HUES48 (cell line): ENCODE measurements at regions not wholly inside any gene's neighbourhood (a gene's known extent, or its start where the extent isn't known, plus 50 kb on each side); places are given as distances from the start of the nearest gene placed in this dataset.
"Not testable (repeated sequence)": the region's sequence is repeated elsewhere in the genome, so short reads cannot be mapped to it uniquely, and the experiment has no call there.

Experiments used
- H3K27ac ChIP-seq: one replicate; pipeline ENCODE4 v1.7.0; 2013; ENCODE audit warnings: low read depth, low read length, inconsistent platforms
- H3K27me3 ChIP-seq: 2 replicates; pipeline ENCODE4 v1.6.1; 2013; ENCODE audit warnings: mild to moderate bottlenecking, low read length; ENCODE audit not compliant: control insufficient read depth, insufficient read depth
- H3K36me3 ChIP-seq: 2 replicates; pipeline ENCODE4 v1.6.1; 2013; ENCODE audit warnings: low read length; ENCODE audit not compliant: control insufficient read depth, insufficient read depth
- H3K4me1 ChIP-seq: 2 replicates; pipeline ENCODE4 v1.6.1; 2013; ENCODE audit warnings: mild to moderate bottlenecking, low read length; ENCODE audit not compliant: control insufficient read depth, insufficient read depth
- H3K4me3 ChIP-seq: 2 replicates; pipeline ENCODE4 v1.5.1; 2013; ENCODE audit warnings: mild to moderate bottlenecking, low read depth, low read length
- H3K9ac ChIP-seq: 2 replicates; pipeline ENCODE4 v1.6.1; 2013; ENCODE audit warnings: mild to moderate bottlenecking, low read depth, low read length, moderate library complexity
- H3K9me3 ChIP-seq: 2 replicates; pipeline ENCODE4 v1.6.1; 2013; ENCODE audit warnings: low read length; ENCODE audit not compliant: control insufficient read depth, insufficient read depth

GRCh38 chr6:100096936-100097335 is 102.9 kb upstream of the MCHR2 start:
- no peak overlapping the region for H3K4me3 ChIP-seq
- no peaks in the 10 kb centered on the region for H3K9me3 ChIP-seq
- H3K4me1 ChIP-seq = 0 out of 2 replicates have a peak, but pooled peaks cover 4% of the 10 kb centered on the region
- no peaks in the 10 kb centered on the region for H3K36me3 ChIP-seq
- H3K27me3 ChIP-seq = no peaks in the 10 kb centered on the region
- no peak overlapping the region for H3K27ac ChIP-seq
- H3K9ac ChIP-seq = no peak overlapping the region

GRCh38 chr6:100096341-100096740 is 102.3 kb upstream of the MCHR2 start:
- Histone ChIP-seq H3K4me1 (0 out of 2 replicates have a peak, but pooled peaks cover 4% of the 10 kb centered on the region), H3K4me3 (no peak overlapping the region), H3K9ac (no peak overlapping the region), H3K36me3 (no peaks in the 10 kb centered on the region), H3K9me3 (no peaks in the 10 kb centered on the region), H3K27me3 (no peaks in the 10 kb centered on the region), H3K27ac (no peak overlapping the region)

DNA sequence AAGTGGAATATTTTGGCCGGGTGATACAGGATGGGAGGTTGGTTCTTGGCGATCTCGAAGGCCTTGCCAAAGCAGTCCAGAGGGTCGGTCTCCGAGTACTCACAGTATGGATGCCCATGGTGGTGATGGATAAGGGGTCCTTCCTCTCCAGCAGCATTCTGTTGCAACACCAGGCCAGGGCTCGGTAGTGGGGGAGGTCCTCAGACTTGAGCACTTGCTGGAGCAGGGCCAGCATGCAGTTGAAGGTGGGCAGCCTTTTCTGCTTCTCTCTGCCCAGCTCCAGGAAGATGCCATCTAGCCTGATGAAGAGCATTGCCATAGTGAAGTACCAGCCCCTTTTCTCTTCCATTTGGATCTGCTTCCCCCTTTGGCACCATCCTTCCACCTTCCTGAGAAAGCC is 99.4 kb upstream of the MCHR2 start:
- Histone ChIP-seq H3K4me1 (no peaks in the 10 kb centered on the region), H3K27me3 (no peaks in the 10 kb centered on the region), H3K4me3 (no peak overlapping the region), H3K27ac (no peak overlapping the region), H3K9ac (no peak overlapping the region), H3K9me3 (no peaks in the 10 kb centered on the region), H3K36me3 (no peaks in the 10 kb centered on the region)

DNA sequence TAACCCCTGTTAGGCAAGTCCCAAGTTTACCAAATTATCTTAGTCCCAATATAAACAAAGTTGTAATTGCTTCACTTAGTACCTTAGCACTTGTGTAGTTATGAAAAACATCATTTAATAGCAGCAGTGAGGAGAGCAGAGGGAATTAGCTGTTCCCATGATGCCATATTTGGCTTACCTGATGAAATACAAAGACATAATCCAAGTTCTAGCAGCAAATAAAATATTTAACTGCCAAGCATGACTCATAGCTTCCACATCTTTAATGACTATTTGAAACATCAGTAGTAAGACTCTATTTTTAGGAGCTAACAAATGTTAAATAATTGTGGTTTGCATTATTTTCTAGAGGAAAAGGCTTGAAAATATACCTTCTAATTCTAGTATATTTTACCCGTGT is 94.0 kb upstream of the MCHR2 start:
- H3K36me3 ChIP-seq = no peaks in the 10 kb centered on the region
- no peak overlapping the region for H3K4me3 ChIP-seq
- no peaks in the 10 kb centered on the region for H3K9me3 ChIP-seq
- no peak overlapping the region for H3K27ac ChIP-seq
- H3K4me1 ChIP-seq = no peaks in the 10 kb centered on the region
- no peak overlapping the region for H3K9ac ChIP-seq
- no peaks in the 10 kb centered on the region for H3K27me3 ChIP-seq

DNA sequence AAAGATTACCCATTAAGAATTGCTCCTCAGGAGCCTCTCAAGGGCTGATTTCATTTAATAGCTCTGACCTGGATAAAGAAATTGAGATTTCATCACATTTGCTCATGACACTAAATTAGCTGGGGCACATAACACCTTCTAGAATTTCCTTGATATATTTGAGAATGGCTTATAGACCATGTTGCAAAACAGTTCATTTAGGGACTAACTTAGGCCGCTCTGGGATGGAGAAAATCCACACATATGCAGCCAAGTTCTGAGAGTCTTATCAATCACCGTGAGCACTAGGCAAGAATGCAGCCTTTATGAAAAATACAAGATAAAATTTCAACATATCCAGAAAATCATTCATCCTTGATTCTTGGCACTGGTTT is 91.0 kb upstream of the MCHR2 start:
- H3K4me3 ChIP-seq = no peak overlapping the region
- H3K27ac ChIP-seq = no peak overlapping the region
- no peaks in the 10 kb centered on the region for H3K9me3 ChIP-seq
- H3K27me3 ChIP-seq = no peaks in the 10 kb centered on the region
- H3K4me1 ChIP-seq = no peaks in the 10 kb centered on the region
- H3K36me3 ChIP-seq = no peaks in the 10 kb centered on the region
- no peak overlapping the region for H3K9ac ChIP-seq

GRCh38 chr6:100084316-100084990 is 90.4 kb upstream of the MCHR2 start:
- Histone ChIP-seq H3K9me3 (no peaks in the 10 kb centered on the region), H3K9ac (no peak overlapping the region), H3K4me3 (no peak overlapping the region), H3K4me1 (no peaks in the 10 kb centered on the region), H3K27ac (no peak overlapping the region), H3K27me3 (no peaks in the 10 kb centered on the region), H3K36me3 (no peaks in the 10 kb centered on the region)

DNA sequence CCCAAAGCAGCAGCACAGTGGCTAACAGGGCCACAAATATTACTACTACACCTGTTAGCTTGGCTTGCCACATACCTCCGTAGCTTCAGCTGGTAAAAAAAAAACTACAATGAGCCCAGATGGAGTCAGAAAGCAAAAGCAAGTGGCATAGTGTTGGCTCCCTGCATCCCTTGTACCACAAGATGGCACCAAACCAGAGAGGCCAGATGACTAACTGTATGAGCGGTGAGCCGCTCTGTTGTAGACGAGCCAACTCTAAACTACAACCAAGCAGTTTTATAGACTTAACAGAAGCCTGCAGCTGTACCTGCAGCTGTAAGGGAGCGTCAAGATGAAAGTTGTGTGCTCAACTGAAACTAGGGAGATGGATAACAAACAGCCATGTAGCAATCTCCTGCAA is 84.5 kb upstream of the MCHR2 start:
- Histone ChIP-seq H3K27ac (no peak overlapping the region), H3K9me3 (no peaks in the 10 kb centered on the region), H3K4me1 (no peaks in the 10 kb centered on the region), H3K27me3 (no peaks in the 10 kb centered on the region), H3K9ac (no peak overlapping the region), H3K4me3 (no peak overlapping the region), H3K36me3 (no peaks in the 10 kb centered on the region)

- Histone ChIP-seq H3K36me3 (no peaks in the 10 kb centered on the region), H3K9ac (no peak overlapping the region), H3K27me3 (no peaks in the 10 kb centered on the region), H3K27ac (no peak overlapping the region), H3K9me3 (peaks cover 3% of the 10 kb centered on the region; the same call in 1 of the 2 replicates), H3K4me1 (no peaks in the 10 kb centered on the region), H3K4me3 (no peak overlapping the region)
Measured at GRCh38 chr6:100065348-100065747, 71.3 kb upstream of the MCHR2 start.

GRCh38 chr6:100062621-100063020 is 68.6 kb upstream of the MCHR2 start:
- Histone ChIP-seq H3K9ac (no peak overlapping the region), H3K27ac (no peak overlapping the region), H3K9me3 (no peaks in the 10 kb centered on the region), H3K36me3 (no peaks in the 10 kb centered on the region), H3K4me3 (no peak overlapping the region), H3K27me3 (no peaks in the 10 kb centered on the region), H3K4me1 (no peaks in the 10 kb centered on the region)

DNA sequence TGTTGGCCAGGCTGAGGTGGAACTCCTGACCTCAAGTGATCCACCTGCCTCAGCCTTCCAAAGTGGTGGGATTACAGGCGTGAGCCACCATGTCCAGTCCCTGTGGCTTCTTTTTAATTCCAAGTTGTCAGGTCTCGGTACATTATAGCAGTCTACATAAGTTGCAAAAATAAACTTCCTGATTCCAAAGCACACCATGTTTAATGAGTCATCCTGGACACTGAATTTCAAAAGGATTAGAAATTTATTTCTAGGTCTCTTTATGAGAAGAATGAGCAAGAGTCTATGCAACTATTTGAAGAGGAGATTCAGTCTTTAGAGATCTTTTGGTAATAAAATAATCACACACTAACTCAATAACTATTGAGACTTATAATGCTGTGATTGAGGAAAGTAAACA is 63.9 kb upstream of the MCHR2 start:
- H3K36me3 ChIP-seq = no peaks in the 10 kb centered on the region
- no peaks in the 10 kb centered on the region for H3K9me3 ChIP-seq
- no peaks in the 10 kb centered on the region for H3K4me1 ChIP-seq
- H3K9ac ChIP-seq = no peak overlapping the region
- H3K27me3 ChIP-seq = no peaks in the 10 kb centered on the region
- H3K4me3 ChIP-seq = no peak overlapping the region
- H3K27ac ChIP-seq = no peak overlapping the region

DNA sequence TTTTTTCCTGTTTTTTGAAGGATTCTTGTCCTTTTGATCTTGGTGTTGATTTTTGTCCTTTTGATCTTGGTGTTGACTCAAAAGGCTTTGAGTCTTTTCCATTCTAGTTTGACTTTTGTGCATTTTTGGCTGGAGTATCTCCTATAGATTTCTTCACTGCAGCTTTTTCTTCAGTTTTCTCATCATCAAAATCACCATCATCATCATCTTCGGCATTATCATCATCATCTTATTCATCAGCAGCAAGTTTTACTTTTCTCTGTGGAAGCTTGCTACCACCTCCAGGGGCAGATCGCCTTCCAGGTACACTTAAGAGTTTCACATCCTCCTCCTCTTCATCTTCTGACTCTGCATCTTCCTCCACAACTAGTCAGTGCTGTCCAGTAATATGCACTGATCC is 56.5 kb upstream of the MCHR2 start:
- Histone ChIP-seq H3K4me1 (no peaks in the 10 kb centered on the region), H3K36me3 (no peaks in the 10 kb centered on the region), H3K4me3 (no peak overlapping the region), H3K9me3 (no peaks in the 10 kb centered on the region), H3K27me3 (no peaks in the 10 kb centered on the region), H3K27ac (no peak overlapping the region), H3K9ac (no peak overlapping the region)

DNA sequence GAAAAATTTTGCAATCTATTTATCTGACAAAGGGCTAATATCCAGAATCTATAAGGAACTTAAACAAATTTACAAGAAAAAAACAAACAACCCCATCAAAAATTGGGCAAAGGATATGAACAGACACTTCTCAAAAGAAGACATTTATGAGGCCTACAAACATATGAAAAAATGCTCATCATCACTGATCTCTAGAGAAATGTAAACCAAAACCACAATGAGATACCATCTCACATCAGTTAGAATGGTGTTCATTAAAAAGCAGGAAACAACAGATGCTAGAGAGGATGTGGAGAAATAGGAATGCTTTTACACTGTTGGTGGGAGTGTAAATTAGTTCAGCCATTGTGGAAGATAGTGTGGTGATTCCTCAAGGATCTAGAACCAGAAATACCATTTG is 49.9 kb upstream of the MCHR2 start:
- not testable (repeated sequence) for H3K27me3 ChIP-seq, H3K9ac ChIP-seq, H3K9me3 ChIP-seq, H3K27ac ChIP-seq, H3K4me1 ChIP-seq, H3K4me3 ChIP-seq, H3K36me3 ChIP-seq
